ENCODE measurements at regions not wholly inside any gene's neighbourhood (a gene's known extent, or its start where the extent isn't known, plus 50 kb on each side); places are given as distances from the start of the nearest gene placed in this dataset.
"Not testable (repeated sequence)": the region's sequence is repeated elsewhere in the genome, so short reads cannot be mapped to it uniquely, and the experiment has no call there.

DNA sequence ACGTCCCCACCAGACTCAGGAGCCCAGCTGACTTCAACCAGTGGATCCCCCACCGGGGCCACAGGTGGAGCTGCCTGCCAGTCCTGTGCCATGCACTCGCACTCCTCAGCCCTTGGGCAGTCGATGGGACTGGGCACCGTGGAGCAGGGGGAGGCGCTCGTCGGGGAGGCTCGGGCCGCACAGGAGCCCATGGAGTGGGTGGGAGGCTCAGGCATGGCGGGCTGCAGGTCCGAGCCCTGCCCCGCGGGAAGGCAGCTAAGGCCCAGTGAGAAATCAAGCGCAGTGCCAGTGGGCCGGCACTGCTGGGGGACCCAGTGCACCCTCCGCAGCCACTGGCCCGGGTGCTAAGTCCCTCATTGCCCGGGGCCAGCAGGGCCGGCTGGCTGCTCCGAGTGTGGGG, 52.3 kb upstream of the LRRC30 start:
- DNase-seq, result not testable (repeated sequence)

DNA sequence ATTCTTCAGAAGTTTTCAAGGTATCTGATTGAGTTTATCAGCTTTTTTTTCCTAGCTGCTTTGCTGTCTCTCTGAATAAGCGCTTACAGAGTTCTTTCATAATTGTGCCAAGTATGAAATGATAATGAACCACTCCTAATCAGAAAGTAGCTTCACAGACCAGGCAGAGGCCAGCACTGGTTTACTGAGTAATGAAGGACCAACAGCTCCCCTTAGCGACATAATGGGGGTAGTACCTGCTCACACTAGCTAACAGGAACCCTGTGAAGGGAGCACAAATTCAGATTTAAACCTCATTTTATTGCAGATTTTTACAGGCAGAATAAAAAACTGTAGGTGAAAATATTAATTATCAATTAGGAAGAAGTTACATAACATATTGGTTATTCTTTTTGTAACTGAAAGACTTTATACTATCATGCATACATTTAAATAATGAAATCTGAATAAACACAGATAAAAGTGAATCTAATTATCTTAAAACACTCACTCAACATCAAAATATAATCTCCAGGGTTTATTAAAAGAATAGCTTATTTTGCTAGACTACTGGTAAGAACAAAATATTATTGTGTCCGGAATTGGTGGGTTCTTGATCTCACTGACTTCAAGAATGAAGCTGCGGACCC, 53.7 kb upstream of the LRRC30 start:
- DNase-seq, result peak; percentile 51

- no peak for DNase-seq
These were observed 56.4 kb upstream of the LRRC30 start for GRCh38 chr18:7174344-7175095.

DNA sequence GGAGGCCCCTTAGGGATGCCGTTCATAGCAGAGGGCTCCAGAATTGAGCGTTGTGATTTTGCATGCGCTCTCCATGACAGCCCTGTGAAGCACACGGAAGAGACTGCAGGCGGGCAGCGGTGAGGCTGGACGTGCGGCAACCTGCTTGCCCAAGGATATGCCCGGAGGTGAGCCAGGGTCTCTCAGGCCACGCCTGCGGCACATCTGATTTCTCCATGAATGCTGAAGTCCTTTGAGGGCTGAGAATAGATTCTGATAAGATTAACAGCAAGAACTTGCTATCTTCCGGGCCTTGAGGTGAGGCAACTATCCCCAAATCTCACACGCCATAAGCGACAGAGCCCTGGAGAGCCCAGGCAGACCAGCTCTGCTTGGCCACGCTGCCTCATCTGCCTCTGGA, 55.6 kb upstream of the LAMA1 start:
- no peak for DNase-seq

GRCh38 chr18:7172611-7173010, 55.0 kb upstream of the LAMA1 start:
- no peak for DNase-seq

DNA sequence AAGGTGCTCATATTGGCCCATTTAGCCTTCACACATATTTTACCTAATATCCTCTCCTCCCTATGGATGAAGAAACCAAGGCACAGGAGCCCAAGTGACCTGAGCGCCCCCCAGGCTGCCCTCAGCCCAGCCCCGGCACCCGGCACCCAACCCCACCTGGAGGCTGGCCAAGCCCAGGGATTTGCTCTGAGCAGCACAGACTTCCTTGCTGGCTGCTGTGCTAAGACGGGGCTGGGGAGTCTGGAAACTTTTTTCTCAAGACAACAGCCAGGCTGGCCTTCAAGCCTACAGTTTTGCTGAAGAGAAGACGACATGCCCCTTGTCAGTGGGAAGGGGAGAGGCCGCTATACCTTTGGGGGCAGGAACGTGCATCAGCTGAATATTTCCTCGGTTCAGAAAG, 52.7 kb upstream of the LAMA1 start:
- no peak for DNase-seq

- DNase-seq, result no peak
These were observed 52.0 kb upstream of the LAMA1 start for GRCh38 chr18:7169601-7170000.

GRCh38 chr18:7168408-7168807, 50.8 kb upstream of the LAMA1 start:
- no peak for DNase-seq

All from NCI-H1694 treated with DMSO at 0.1 percent for 48 hours (cell line).